KBM-7 (cell line): ENCODE measurements at regions not wholly inside any gene's neighbourhood (a gene's known extent, or its start where the extent isn't known, plus 50 kb on each side); places are given as distances from the start of the nearest gene placed in this dataset.

Source experiments
- DNase-seq: peaks from one replicate; pipeline ENCODE4 v3.0.0-alpha.2; 2015
- in situ Hi-C: fragments of 300-500 bp; cut with MboI; formaldehyde crosslinking; loops from 2 replicates; pipeline ENCODE4 v1.14.3; 2020; ENCODE audit warnings: low sequenced_read_pairs, low pct_unique_long_range_greater_than_20kb, mixed read lengths

DNA sequence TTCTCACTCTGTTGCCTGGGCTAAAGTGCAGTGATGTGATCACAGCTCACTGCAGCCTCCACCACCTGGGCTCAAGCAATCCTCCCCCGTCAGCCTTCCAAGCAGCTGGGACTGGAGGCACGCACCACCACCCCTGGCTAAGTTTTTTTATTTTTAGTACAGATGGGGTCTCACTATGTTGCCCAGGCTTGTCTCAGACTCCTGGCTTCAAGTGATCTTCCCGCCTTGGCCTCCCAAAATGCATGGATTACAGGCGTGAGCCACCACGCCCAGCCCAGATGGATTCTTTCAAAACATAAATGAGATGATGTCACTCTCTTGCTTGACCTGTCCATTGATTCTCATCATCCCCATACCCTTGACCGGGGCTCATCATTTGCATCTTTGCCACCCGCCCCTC, 72.6 kb upstream of the SLC6A6 start:
- in situ Hi-C loops: no loop called here
- no peak for DNase-seq

DNA sequence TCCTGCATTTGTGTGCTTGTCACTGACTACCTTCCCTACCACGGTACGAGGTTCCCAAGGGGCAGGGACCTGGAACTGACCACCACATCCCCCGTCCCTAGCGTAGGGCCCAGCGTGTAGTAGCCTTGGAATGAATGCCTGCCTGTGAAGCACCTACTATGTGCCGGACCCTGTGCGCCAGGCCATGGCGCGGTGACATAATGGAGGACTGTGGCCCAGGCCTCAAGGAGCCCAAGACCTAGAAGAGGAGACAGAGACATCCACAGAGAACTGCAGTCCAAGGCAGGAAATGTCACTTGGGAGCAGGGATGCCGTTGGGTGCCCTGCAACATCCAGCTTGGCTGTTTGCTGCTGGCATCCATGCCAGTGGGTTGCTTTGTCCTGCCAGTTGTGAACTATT, 71.9 kb upstream of the SLC6A6 start:
- in situ Hi-C loops: no loop called here
- no peak for DNase-seq

DNA sequence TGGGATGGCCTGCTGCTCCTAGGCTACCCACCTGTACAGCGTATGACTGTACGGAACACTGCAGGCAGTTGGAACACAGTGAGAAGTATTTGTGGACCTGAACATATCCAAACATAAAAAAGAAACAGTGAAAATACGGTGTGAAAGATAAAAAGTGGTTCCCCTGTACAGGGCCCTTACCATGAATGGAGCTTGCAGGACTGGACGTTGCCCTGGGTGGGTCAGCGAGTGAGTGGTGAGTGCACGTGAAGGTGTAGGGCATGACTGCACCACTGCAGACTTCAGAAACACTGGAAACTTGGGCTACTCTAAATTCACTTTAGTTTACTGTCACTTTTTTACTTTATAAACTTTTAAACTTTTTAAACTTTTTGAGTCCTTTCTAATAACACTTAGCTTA, 71.2 kb upstream of the SLC6A6 start:
- DNase-seq: no peak
- in situ Hi-C loops: no loop called here

DNA sequence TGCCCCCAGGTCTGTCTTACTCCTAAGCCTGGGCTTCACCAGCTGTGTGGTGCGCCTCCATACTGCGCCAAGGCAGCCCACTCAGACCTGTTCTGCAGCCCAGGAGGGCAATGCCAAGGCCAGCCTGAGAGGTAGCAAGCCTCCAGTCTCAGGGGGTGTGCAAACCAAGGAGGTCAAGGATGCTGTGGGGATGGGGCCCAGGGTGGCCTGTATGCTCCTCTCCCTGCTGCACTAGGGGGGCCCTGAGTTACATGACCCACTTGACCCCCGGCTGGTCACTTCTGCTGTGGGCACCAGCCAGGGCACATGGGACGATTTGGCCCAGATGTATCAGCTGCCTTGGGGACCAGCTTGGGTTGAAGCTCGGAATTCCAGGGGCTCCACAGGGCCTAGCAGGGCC, 70.0 kb upstream of the SLC6A6 start:
- in situ Hi-C loops: no loop called here
- DNase-seq: no peak

DNA sequence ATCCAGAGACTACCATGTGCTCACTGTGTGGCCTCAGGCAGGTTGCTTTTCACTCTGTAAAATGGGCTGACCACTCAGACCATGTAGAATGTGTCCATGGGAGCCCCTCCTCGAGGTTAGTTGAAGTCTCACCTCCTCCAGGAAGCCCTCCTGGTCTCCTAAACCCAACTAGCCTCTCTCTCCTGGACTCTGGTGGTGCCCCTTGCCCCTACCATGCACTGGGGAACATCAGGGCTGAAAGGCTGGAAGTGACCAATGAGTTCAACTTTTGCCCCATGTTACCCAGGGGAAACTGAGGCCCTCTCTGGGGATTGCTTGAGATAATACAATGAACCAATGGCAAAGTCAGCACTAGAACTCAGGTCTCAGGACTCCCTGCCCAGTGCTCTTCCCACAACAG, 69.2 kb upstream of the SLC6A6 start:
- no peak for DNase-seq
- in situ Hi-C loops: no loop called here

DNA sequence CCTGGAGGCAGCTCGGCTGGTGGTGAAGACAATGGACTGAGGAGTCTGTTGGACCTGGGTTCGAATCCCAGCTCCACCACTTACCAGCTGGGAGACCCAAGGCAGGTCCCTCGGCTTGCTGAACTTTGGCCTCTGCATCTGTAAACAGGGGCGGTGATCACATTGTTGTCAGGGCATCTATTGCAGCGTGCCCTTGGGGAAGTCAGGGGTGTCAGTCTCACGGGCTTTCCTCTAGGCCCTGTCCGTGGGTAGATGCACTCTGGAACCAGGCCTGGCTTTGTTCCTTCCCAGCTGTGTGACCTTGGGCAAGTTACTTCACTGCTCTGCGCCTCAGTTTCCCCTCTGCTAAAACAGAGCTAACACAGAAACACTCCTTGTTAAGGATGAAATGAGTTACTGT, 68.8 kb upstream of the SLC6A6 start:
- in situ Hi-C loops: no loop called here
- no peak for DNase-seq

DNA sequence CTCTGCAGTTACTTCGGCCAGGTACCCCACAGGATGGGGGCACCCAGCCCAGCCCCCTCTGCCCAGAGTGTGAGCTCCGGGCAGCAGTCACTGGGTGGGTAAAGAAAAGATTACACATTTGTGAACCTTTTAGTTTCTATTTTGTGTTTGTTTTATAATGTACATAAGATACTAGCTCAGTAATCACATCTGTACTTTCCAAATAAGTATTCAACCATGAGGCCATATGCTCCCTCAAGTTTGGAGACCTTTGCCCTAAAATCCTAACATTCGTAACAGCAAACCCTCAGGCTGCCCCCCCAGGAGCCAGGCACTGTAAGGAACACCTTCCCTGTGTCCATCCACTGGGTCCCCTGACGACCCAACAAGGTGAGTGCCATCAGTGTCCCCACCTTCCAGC, 68.3 kb upstream of the SLC6A6 start:
- DNase-seq: no peak
- in situ Hi-C loops: no loop called here

DNA sequence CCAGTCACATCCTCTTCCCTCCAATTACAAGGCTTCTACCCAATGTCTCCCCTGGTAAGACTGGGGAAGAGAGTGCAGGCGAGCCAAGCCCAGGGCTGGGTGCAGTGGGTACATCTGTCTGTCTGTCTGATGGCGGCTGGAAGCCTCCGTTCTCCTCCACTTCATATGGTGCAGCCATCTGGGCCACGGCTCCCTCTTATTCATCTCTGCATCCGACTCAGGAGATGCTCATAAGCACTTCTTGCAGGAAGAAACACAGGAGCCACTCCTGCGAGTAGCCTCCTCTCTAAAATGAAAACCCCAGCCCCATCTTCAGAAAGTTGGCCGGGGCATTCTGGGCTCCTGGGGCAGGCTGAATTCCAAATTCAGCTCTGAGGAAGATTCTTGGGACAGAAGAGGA, 67.5 kb upstream of the SLC6A6 start:
- in situ Hi-C loops: no loop called here

DNA sequence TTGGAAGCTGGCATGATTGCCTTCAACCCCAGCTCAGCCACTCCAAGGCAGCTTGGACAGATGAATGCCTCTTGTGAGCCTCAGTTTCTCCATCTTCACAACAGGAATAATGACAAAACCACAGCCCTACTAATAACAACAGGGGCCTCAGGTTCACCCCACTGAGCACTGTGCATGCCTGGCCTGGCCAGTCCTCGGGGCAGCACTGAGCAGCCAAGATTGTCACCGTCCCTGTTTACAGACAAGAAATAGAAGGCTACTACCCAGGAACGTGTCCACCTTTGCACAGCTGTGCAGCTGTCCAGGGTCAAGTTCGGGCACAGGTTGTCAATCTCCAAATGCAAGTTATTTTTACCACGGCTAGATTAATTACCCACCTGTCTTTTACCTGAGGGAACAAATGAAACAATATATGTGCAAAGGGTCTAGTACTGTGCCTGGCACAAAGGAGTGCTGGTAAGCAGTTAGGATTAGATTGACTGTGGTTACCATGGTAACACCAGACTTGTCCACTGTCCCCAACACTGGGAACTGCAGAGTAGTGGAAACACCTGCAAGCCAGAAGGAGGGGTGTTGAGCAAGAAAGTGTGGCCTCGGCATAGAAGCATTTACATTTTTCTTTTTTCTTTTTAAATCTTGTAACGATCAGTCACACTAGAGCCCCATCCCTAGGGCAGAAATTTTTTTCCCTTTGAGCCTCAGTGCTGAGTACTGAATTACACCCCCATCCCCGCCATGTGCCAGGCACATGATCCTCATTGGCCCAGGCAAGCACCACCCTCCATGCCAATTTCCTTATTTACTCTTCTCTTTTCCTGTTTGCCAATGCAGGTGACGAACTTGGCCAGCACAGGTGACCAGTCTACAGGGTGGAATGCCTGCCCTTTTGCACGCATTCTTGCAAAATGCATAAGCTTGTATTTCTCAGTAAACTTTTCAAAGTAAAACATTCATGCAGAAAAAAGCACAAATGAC, 66.3 kb upstream of the SLC6A6 start:
- in situ Hi-C loops: no loop called here
- peak; percentile 25 for DNase-seq

More for the DNA sequence above, 67.5 kb upstream of the SLC6A6 start:
- DNase-seq: no peak

DNA sequence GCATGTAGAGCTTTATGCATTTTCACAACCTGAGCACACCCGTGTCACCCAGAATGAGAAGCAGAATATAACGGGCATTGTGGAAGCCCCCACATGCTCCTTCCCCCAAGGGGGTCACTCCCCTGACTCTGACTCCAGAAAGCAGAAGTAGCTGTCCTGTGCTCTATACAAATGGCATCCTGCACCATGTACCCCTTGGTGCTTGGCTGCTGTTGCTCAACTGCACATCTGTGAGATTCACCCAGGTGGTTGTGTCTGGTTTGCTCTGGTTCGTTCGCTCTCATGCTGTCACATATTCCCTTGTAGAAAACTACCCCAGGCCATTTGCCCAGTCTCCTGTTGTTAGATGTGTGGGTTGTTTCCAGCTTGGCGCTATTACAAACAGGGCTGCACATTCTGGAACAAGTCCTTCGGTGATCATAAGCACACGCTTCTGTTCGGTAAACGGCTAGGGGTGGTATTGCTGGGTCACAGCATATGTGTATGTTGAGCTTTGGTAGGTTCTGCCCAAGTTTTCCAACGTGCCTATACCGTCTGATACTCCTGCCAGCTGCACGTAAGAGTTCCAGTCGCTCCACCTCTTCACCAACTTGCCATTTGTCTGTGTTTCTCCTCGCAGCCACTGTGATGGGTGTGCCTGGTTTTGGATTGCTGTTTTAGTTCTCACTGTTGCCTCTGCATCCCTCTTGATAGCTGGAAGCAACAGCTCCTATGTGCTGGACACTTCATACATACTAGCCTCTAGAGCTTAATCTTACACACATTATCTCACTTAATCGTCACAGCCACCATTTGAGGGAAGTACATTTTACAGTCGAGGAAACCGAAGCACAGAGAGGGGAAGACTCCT, 65.4 kb upstream of the SLC6A6 start:
- DNase-seq: no peak
- in situ Hi-C loops: no loop called here

DNA sequence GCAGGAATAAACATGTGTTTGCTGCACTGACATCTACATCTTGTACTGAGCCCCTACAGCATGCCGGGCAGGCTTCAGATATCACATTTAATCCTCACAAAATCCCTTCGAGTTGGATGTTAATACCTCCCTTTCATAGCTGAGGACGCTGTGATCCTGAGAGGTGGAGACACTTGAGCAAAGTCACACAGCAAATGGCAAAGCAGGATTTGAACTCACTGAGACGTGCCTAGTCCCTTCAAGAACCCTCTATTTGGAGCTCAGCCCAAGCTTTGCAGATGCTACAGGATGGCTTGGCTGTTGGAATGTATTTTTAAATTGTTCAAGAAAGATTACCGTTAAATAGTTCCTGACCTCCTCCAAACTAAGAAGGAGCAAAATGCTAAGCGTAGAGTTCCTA, 64.6 kb upstream of the SLC6A6 start:
- DNase-seq: no peak
- in situ Hi-C loops: no loop called here

DNA sequence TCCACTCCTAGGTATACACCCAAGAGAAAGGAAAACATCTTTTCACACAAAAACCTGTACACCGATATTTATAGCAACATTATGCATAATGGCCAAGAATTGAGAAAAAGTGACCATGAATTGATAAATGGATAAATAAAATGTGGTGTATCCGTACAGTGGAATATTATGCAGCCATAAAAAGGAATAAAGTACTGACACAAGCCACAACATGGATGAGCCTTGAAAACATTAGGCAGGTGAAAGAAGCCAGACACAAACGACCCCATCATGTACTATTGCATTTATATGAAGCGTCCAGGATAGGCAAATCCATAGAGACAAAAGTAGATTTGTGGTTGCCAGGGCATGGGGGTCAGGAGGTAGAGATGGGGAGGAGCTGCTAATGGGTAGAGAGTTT, 64.2 kb upstream of the SLC6A6 start:
- in situ Hi-C loops: no loop called here
- DNase-seq: no peak

DNA sequence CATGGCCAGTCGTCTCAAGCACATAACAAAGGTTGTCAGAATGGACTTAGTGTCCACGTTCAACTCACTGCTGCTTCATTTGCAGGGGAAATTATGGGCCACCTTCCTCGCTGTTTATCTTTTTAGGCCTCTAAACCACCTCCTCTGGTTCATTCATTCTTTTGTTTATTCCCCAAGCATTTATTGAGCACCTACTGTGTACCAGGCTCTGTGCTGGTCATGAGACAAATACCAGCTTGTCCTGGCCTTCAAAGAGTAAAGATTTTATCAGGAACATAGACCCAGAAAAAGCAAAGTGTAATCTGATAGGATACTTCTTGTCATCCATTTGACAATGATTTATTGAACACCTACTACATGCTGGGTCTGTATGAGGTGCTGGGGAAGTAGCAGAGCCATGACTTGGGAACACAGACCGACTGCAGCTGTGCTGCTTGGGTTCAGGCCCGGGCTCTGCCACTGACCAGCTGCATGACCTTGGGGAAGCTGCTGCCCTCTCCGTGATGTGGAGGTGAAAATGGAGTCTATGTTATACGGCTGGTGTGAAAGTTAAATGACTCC, 63.4 kb upstream of the SLC6A6 start:
- in situ Hi-C loops: no loop called here
- DNase-seq: no peak

DNA sequence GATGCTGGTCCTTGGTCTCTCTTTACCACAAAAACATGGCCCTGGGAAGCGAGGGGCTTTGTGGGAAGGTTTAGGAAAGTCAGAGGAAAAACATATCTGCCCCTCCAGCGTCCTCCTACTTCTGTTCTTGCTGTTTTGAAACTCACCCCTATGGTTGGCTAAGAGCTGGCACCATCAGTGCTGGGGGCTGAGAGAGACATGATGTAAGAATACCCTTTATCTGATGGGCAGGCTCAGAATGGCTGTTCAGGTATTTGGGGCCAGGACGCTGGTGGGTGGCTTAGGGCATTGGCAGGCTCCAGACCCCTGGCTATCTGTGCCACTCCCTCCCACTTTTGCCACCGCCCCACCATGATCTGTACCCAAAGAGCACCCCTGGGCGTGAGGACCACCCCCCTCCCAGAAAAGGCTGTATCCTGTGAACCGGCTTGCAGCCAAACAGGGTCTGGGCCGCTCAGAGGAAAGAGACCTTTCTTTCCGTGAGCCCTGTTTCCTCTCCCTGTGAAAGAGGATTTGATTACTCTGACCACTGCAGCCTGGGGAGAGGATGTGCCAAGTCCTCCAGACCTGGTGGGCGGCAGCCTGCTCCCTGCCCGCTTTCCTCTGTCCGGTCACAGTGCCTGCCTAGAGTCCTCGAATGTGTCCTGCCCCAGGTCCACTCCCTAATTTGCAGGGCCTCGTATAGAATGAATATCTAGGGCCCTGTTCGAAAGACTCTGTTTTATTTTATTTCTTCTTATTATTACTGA, 61.3 kb upstream of the SLC6A6 start:
- in situ Hi-C loops: no loop called here
- DNase-seq: no peak

DNA sequence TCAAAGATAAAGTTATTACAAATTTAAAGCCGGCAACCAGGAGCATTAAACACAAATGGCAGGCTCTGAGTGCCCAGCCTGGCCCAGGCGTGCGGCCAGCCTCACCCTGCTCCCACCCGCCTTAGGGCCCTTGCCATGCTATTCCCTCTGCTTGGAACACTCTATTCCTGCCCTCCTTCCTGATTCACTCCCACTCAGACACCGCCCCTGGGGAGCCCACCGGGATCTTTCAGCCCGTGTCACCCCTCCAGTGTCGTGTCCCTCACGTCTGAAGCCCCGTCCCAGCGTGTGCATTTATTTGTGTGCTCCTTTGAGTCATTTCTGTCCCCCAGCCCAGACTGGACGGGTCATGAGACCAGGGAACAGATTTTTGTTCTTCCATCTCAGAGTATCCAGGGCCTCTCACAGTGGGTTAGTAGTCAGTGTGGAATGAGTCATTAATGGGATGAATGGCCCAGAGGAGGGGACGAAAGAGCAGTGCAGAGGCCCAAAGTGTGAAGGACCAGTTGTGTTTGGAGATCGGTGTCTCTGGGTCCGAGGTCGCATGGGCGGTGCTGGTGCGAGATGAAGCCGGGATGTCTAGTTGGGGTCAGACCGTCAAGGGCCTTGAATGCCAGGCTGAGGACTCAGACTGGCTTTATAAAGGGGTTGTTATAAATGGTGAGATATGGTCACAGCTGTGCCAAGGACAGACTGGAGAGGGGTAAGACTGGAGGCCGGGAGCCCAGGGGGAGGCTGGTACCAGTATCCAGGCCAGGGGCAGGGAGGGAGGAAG, 58.9 kb upstream of the SLC6A6 start:
- in situ Hi-C loops: no loop called here
- DNase-seq: no peak

DNA sequence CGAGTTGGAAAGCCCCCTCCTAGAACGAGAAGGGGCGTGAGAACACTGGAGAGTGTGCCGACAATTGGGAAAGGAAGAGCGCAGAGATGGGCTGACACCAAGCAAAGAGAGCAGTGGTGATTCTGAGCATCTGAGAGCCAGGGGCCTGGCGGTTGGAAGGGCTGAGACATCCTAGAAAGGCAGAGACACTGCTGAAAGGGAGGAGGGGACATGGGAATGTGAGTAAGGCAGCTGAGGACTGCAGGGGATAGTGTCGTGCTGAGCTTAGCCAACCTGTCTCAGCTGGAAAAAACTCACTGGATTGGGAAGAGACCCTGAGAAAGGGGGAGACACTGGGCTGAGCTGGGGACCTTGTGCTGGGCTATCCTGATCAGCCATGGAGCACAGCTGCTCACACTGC, 58.1 kb upstream of the SLC6A6 start:
- no peak for DNase-seq
- in situ Hi-C loops: no loop called here

DNA sequence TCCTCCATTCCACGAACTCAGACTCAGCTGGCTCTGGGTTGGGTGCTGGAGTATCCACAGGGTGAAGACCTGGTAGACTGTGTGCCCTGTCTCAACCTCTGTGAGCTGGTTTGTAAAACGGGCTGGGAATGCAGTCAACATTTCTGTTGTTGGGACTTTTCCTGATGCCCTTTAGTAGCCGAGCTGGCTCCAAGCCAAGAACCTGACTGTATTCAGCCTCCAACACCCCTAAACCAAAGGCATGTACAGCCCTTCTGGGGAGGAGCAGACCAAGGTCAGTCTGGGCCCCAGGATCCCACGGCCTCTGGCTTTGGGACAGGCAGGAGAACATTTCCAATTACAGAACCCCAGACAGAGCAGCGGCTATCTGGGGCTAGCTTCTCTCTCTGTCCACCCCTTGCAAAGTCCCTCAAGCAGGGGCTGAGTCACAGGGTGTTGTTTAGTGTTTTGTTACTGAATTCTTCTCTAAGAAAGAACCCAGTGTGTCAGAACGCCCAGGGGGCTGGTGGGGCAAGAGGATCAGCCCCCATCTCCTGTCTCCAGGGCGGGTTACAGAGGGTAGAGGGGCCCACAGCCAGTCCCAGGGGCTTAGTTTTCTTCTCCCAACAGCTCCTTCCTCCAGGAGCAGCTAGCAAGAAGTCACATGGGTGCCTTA, 56.8 kb upstream of the SLC6A6 start:
- DNase-seq: no peak
- in situ Hi-C loops: no loop called here

DNA sequence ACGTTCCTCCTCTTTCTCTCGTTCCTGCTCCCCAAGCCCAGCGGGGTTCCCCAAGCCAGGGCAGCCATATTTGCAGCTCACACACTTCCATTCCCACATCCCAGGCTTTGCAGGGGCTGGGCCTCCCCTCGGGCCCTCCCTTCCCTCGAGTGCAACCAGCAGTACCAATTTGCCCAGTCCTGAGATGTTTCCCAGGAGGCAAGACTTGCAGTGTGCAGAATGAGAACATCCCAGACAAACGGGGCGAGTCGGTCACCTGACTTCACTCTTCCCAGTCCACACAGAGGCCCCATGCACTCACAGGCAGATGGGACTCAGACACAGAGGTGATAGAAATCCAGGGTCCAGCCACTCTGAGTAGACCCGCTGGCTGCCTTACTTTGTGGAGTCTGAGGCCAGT, 56.2 kb upstream of the SLC6A6 start:
- DNase-seq: no peak
- in situ Hi-C loops: no loop called here
